Neural cell (in vitro differentiated cells): ENCODE measurements at regions not wholly inside any gene's neighbourhood (a gene's known extent, or its start where the extent isn't known, plus 50 kb on each side); places are given as distances from the start of the nearest gene placed in this dataset.

ENCODE experiments used
- H2AFZ ChIP-seq: fragments of 200-600, 300-800 bp; sonication (generic), shearing (Covaris generic); 2 replicates; pipeline ENCODE4 v1.6.0; 2014; ENCODE audit warnings: low read depth, mild to moderate bottlenecking, antibody characterized with exemption, low read length, moderate library complexity
- H3F3A ChIP-seq: fragments of 200-600 bp; shearing (Covaris generic); 2 replicates; pipeline ENCODE4 v1.6.1; 2016; ENCODE audit warnings: mild to moderate bottlenecking, moderate library complexity, mixed read lengths, antibody characterized with exemption, low read length; ENCODE audit not compliant: insufficient read depth, poor library complexity, severe bottlenecking
- H3K27ac ChIP-seq: fragments of 200-600, 300-800 bp; sonication (generic), shearing (Covaris generic); 2 replicates; pipeline ENCODE4 v1.5.1; 2014; ENCODE audit warnings: mild to moderate bottlenecking, low read length, moderate library complexity
- H3K27me3 ChIP-seq: fragments of 300-800, 200-600 bp; sonication (generic), shearing (Covaris generic); 2 replicates; pipeline ENCODE4 v1.6.0; 2014; ENCODE audit warnings: mild to moderate bottlenecking, low read depth, low read length, moderate library complexity; ENCODE audit not compliant: insufficient read depth
- H3K36me3 ChIP-seq: fragments of 300-800, 200-600 bp; sonication (generic), shearing (Covaris generic); 2 replicates; pipeline ENCODE4 v1.5.1; 2014; ENCODE audit warnings: mild to moderate bottlenecking, antibody characterized with exemption, low read length, moderate library complexity; ENCODE audit not compliant: insufficient read depth
- H3K4me2 ChIP-seq: fragments of 300-800, 200-600 bp; sonication (generic), shearing (Covaris generic); 2 replicates; pipeline ENCODE4 v1.6.0; 2014; ENCODE audit warnings: mild to moderate bottlenecking, low read length
- H3K4me3 ChIP-seq: fragments of 300-800, 200-600 bp; sonication (generic), shearing (Covaris generic); 2 replicates; pipeline ENCODE4 v1.5.1; 2014; ENCODE audit warnings: mild to moderate bottlenecking, low read length, moderate library complexity
- H3K79me2 ChIP-seq: fragments of 200-600 bp; shearing (Covaris generic); replicated peaks from 2 replicates; pipeline ENCODE4 v1.6.0; 2014; ENCODE audit warnings: mild to moderate bottlenecking, low read length, moderate library complexity; ENCODE audit not compliant: insufficient read depth
- H3K9ac ChIP-seq: fragments of 300-800, 200-600 bp; sonication (generic), shearing (Covaris generic); 2 replicates; pipeline ENCODE4 v1.6.1; 2016; ENCODE audit warnings: mild to moderate bottlenecking, low read length, mixed read lengths
- H3K9me2 ChIP-seq: fragments of 200-600 bp; shearing (Covaris generic); 2 replicates; pipeline ENCODE4 v1.6.1; 2016; ENCODE audit warnings: mild to moderate bottlenecking, low read length, mixed read lengths; ENCODE audit not compliant: insufficient read depth
- H3K9me3 ChIP-seq: fragments of 200-600, 300-800 bp; sonication (generic), shearing (Covaris generic); 2 replicates; pipeline ENCODE4 v1.6.1; 2016; ENCODE audit warnings: mild to moderate bottlenecking, mixed run types, low read length, moderate library complexity, mixed read lengths
- H4K20me1 ChIP-seq: fragments of 200-600 bp; shearing (Covaris generic); 2 replicates; pipeline ENCODE4 v1.6.1; 2016; ENCODE audit warnings: mild to moderate bottlenecking, mixed run types; ENCODE audit not compliant: insufficient read depth
- CTCF ChIP-seq: fragments of 450-650 bp; IDR thresholded peaks from 2 replicates; pipeline ENCODE4 v1.5.1; 2014; ENCODE audit warnings: antibody characterized with exemption, mild to moderate bottlenecking, moderate library complexity; ENCODE audit not compliant: poor library complexity, severe bottlenecking
- EP300 ChIP-seq: fragments of 450-650 bp; conservative IDR thresholded peaks from 2 replicates; pipeline ENCODE4 v1.6.1; 2014; ENCODE audit warnings: antibody characterized with exemption, mild to moderate bottlenecking, moderate library complexity; ENCODE audit not compliant: poor library complexity, severe bottlenecking
- EZH2 ChIP-seq: fragments of 200-600, 300-800 bp; shearing (Covaris generic), sonication (generic); IDR thresholded peaks from 2 replicates; pipeline ENCODE4 v1.6.1; 2014; ENCODE audit warnings: antibody characterized with exemption, low read length, borderline replicate concordance, mild to moderate bottlenecking; ENCODE audit not compliant: insufficient read depth, poor library complexity, severe bottlenecking
- MXI1 ChIP-seq: fragments of 450-650 bp; conservative IDR thresholded peaks from 2 replicates; pipeline ENCODE4 v1.6.1; 2014; ENCODE audit warnings: antibody characterized with exemption, mild to moderate bottlenecking; ENCODE audit not compliant: poor library complexity, severe bottlenecking
- POLR2AphosphoS5 ChIP-seq: IDR thresholded peaks from 2 replicates; pipeline ENCODE4 v1.6.1; 2012
- RAD21 ChIP-seq: fragments of 450-650 bp; conservative IDR thresholded peaks from 2 replicates; pipeline ENCODE4 v1.6.1; 2014; ENCODE audit warnings: antibody characterized with exemption, mild to moderate bottlenecking, moderate library complexity
- REST ChIP-seq: IDR thresholded peaks from 2 replicates; pipeline ENCODE4 v1.6.1; 2012; ENCODE audit warnings: borderline replicate concordance
- SMC3 ChIP-seq: fragments of 450-650 bp; conservative IDR thresholded peaks from 2 replicates; pipeline ENCODE4 v1.6.1; 2014; ENCODE audit warnings: antibody characterized with exemption, mild to moderate bottlenecking, moderate library complexity; ENCODE audit not compliant: poor library complexity
- TAF1 ChIP-seq: IDR thresholded peaks from 2 replicates; pipeline ENCODE4 v1.6.1; 2012; ENCODE audit warnings: low read depth

- no peak overlapping the region for H3K4me2 ChIP-seq
- no peaks in the 10 kb centered on the region for H3K9me3 ChIP-seq
- H3K9me2 ChIP-seq: no peaks in the 10 kb centered on the region
- H3F3A ChIP-seq: no peaks in the 10 kb centered on the region
- no peaks in the 10 kb centered on the region for H3K36me3 ChIP-seq
- H3K79me2 ChIP-seq: no peaks in the 10 kb centered on the region
- H2AFZ ChIP-seq: no peak overlapping the region
- H3K27me3 ChIP-seq: no peaks in the 10 kb centered on the region
- H4K20me1 ChIP-seq: no peaks in the 10 kb centered on the region
- TF ChIP-seq TAF1: no peak
- no peak for TF ChIP-seq MXI1
- TF ChIP-seq EZH2: no peak
- no peak for TF ChIP-seq SMC3
- TF ChIP-seq EP300: no peak
- no peak for TF ChIP-seq REST
- H3K27ac ChIP-seq: no peak overlapping the region
- no peak overlapping the region for H3K4me3 ChIP-seq
- H3K9ac ChIP-seq: no peak overlapping the region
Observed at GRCh38 chr9:99590840-99591239, 230.8 kb upstream of the NR4A3 start.

DNA sequence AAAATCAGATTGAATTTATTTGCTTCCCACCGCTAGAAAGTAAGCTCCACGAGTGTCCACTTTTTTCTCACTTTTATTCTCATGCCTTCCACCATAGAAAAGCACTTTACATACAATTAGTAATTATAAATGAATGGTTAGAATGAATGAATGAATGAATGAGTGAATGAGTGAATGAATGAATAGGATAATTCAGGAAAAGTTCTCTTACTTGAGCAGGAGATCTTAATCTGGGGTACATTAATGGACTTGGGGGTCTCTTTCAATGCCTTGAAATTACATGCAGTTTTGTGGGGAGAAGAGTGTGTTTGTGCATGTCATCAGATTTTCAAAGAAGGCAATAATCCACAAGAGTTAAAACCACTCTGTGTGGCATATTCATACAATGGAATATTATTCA, 229.9 kb upstream of the NR4A3 start:
- H3K9ac ChIP-seq: no peak overlapping the region
- H3K27ac ChIP-seq: no peak overlapping the region
- no peaks in the 10 kb centered on the region for H3K9me2 ChIP-seq
- no peaks in the 10 kb centered on the region for H3K27me3 ChIP-seq
- TF ChIP-seq CTCF: no peak
- TF ChIP-seq MXI1: no peak
- no peak for TF ChIP-seq RAD21
- no peak for TF ChIP-seq EZH2
- TF ChIP-seq REST: no peak
- TF ChIP-seq POLR2AphosphoS5: no peak
- no peak for TF ChIP-seq EP300
- TF ChIP-seq TAF1: no peak
- TF ChIP-seq SMC3: no peak
- no peaks in the 10 kb centered on the region for H3K79me2 ChIP-seq
- H3K9me3 ChIP-seq: no peaks in the 10 kb centered on the region
- H3K36me3 ChIP-seq: no peaks in the 10 kb centered on the region
- no peaks in the 10 kb centered on the region for H4K20me1 ChIP-seq
- H3F3A ChIP-seq: no peaks in the 10 kb centered on the region
- H3K4me3 ChIP-seq: no peak overlapping the region
- H2AFZ ChIP-seq: no peak overlapping the region
- H3K4me2 ChIP-seq: no peak overlapping the region
